ENCODE measurements at regions not wholly inside any gene's neighbourhood (a gene's known extent, or its start where the extent isn't known, plus 50 kb on each side); places are given as distances from the start of the nearest gene placed in this dataset.
"Not testable (repeated sequence)": the region's sequence is repeated elsewhere in the genome, so short reads cannot be mapped to it uniquely, and the experiment has no call there.

DNA sequence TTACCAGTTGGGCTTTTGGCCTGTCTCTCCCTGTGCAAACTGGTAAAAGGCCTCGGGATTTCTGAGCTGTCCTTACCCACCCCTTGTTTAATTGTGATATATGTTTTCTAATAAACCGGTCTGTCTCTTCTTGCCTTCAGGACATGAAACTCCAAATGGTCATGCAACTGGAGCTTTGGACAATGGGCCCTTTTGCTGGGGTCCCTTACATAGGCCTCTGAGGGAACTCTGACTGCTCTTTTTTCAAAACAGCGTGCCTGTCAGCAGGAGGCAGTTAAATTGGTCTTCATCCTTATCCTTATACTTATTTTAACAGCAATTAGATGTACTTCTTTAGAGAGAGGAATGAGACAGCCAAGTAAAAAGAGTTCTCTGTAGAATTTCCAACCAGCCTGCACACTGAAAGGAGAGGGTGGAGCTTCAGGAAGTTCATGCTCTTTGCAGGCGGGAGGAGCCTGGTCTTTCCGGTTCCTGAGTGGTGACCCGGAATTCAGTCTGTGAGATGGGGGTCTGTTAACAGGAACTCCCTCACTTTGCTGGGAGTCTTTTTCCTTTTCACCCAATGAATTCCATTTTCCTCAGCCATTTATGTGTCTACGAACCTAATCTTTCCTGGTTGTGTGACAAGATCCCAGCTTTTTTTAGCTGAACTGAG, 299.6 kb upstream of the GJE1 start:
- Histone ChIP-seq H3K4me3 (no peak overlapping the region), H3K36me3 (no peaks in the 10 kb centered on the region), H3K4me1 (no peaks in the 10 kb centered on the region), H3K27me3 (no peaks in the 10 kb centered on the region), H3K9me3 (no peaks in the 10 kb centered on the region), H3K27ac (no peak overlapping the region)
- TF ChIP-seq, protein P1, sequence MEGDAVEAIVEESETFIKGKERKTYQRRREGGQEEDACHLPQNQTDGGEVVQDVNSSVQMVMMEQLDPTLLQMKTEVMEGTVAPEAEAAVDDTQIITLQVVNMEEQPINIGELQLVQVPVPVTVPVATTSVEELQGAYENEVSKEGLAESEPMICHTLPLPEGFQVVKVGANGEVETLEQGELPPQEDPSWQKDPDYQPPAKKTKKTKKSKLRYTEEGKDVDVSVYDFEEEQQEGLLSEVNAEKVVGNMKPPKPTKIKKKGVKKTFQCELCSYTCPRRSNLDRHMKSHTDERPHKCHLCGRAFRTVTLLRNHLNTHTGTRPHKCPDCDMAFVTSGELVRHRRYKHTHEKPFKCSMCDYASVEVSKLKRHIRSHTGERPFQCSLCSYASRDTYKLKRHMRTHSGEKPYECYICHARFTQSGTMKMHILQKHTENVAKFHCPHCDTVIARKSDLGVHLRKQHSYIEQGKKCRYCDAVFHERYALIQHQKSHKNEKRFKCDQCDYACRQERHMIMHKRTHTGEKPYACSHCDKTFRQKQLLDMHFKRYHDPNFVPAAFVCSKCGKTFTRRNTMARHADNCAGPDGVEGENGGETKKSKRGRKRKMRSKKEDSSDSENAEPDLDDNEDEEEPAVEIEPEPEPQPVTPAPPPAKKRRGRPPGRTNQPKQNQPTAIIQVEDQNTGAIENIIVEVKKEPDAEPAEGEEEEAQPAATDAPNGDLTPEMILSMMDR (IDR thresholded peaks at IDR 0.05) = no peak
- no peak for DNase-seq (ENCODE audit: low spot score)

DNA sequence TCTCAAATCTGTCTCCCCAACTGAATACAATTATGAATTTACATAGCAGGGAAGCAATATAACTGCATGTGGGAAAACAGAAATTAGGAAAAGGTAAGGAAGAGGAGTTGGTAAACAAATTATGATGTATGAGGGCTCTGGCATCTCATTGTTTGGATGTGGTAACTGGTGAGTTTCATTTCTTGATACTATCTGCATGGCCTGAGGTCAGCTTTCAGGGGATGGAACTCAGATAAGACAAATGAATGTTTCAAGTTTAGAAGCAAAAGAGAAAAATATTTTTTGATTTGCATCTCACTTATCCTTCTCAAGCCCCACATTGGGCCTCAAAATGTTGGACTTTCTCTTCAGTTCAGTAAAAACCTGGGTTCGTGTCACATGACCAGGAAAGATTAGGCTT, 302.2 kb upstream of the GJE1 start:
- H3K4me3 ChIP-seq = no peak overlapping the region
- H3K27me3 ChIP-seq = no peaks in the 10 kb centered on the region
- H3K36me3 ChIP-seq = no peaks in the 10 kb centered on the region
- no peaks in the 10 kb centered on the region for H3K4me1 ChIP-seq
- H3K27ac ChIP-seq = no peak overlapping the region
- H3K9me3 ChIP-seq = no peaks in the 10 kb centered on the region
- TF ChIP-seq, protein P1 (IDR thresholded peaks at IDR 0.05) = no peak
- DNase-seq (ENCODE audit: low spot score) = no peak

DNA sequence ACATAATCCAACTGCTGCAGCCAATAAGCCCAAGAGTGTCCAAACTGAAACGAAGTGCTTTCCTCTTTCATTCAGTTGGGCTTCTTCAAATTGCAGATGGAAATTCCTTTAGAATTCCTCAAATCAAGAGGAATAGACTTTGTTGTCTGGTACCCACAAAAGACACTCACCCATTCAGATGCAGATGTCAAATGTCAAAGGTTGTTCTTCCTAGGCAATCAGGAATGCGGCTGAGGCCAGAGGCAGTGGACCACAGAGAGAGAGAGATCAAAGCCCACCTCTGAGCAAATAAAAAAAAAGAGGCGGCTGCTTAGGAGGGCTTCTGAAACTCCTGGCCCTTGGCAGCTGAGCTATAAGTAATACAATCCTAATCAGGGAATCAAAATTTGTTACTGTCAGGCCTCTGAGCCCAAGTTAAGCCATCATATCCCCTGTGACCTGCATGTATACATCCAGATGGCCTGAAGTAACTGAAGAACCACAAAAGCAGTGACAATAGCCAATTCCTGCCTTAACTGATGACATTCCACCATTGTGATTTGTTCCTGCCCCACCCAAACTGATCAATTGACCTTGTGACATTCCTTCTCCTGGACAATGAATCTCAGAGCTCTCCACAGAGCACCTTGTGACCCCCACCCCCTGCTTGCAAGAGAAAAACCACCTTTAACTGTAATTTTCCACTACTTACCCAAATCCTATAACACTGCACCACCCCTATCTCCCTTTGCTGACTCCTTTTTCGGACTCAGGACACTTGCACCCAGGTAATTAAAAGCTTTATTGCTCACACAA, 303.0 kb upstream of the GJE1 start:
- no peaks in the 10 kb centered on the region for H3K4me1 ChIP-seq
- H3K27ac ChIP-seq = no peak overlapping the region
- no peak for DNase-seq (ENCODE audit: low spot score)
- H3K4me3 ChIP-seq = no peak overlapping the region
- no peaks in the 10 kb centered on the region for H3K9me3 ChIP-seq
- TF ChIP-seq, protein P1 (IDR thresholded peaks at IDR 0.05) = no peak
- no peaks in the 10 kb centered on the region for H3K27me3 ChIP-seq
- H3K36me3 ChIP-seq = no peaks in the 10 kb centered on the region

DNA sequence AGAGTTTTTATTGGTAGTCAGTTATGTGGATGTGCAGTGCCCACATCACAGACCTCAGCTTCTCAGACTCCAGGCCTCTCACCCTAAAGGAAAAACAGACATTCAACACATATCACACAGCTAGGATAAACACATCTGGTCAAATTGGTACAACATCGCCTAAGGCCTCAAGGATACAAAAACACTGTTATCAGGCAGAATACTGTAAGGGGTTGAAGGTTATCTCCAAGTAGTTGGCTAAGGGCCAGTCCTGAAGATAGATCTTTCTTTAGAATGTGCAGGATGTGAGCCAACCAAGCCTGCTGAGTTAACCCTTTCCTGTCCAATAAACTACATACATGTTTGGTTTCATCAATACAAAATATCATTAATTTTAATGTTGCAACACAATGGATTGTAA, 308.4 kb upstream of the GJE1 start:
- no peak overlapping the region for H3K27ac ChIP-seq
- H3K27me3 ChIP-seq = no peaks in the 10 kb centered on the region
- H3K4me3 ChIP-seq = no peak overlapping the region
- TF ChIP-seq, protein P1 (IDR thresholded peaks at IDR 0.05) = no peak
- H3K9me3 ChIP-seq = peaks cover 0 to 8% of the 10 kb centered on the region in 2 donors
- DNase-seq (ENCODE audit: low spot score) = no peak
- no peaks in the 10 kb centered on the region for H3K36me3 ChIP-seq
- no peaks in the 10 kb centered on the region for H3K4me1 ChIP-seq

DNA sequence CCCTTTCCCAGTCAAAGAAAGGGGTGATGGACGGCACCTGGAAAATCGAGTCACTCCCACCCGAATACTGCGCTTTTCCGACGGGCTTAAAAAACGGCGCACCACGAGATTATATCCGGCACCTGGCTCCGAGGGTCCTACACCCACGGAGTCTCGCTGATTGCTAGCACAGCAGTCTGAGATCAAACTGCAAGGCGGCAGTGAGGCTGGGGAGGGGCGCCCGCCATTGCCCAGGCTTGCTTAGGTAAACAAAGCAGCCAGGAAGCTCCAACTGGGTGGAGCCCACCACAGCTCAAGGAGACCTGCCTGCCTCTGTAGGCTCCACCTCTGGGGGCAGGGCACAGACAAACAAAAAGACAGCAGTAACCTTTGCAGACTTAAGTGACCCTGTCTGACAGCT, 317.7 kb upstream of the GJE1 start:
- not testable (repeated sequence) for H3K4me3 ChIP-seq; DNase-seq (ENCODE audit: low spot score); H3K27me3 ChIP-seq

DNA sequence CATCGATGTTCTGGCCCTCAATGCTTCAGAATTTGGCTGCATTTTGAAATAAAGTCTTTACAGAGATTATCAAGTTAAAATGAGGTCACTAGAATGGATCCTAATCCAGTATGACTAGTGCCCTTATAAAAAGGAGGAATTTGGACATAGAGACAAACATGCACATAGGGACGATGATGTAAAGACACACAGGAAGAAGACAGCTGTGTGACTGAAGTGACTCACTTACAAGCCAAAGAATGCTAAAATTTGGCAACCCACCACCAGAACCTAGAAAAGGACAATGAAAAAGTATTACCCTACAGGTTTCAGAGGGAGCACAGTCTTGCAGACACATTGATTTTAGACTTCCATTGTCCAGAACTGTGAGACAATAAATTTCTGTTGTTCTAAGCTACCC, 322.8 kb upstream of the GJE1 start:
- no peaks in the 10 kb centered on the region for H3K36me3 ChIP-seq
- DNase-seq (ENCODE audit: low spot score) = no peak
- no peak overlapping the region for H3K27ac ChIP-seq
- H3K9me3 ChIP-seq = no peaks in the 10 kb centered on the region
- no peaks in the 10 kb centered on the region for H3K4me1 ChIP-seq
- H3K4me3 ChIP-seq = no peak overlapping the region
- H3K27me3 ChIP-seq = no peaks in the 10 kb centered on the region
- TF ChIP-seq, protein P1 (IDR thresholded peaks at IDR 0.05) = no peak

More for the DNA sequence above, 317.7 kb upstream of the GJE1 start:
- not testable (repeated sequence) for H3K9me3 ChIP-seq, H3K4me1 ChIP-seq, H3K27ac ChIP-seq, H3K36me3 ChIP-seq

Data from right atrium auricular region (tissue), 2 donors.